ENCODE measurements at regions not wholly inside any gene's neighbourhood (a gene's known extent, or its start where the extent isn't known, plus 50 kb on each side); places are given as distances from the start of the nearest gene placed in this dataset.

DNA sequence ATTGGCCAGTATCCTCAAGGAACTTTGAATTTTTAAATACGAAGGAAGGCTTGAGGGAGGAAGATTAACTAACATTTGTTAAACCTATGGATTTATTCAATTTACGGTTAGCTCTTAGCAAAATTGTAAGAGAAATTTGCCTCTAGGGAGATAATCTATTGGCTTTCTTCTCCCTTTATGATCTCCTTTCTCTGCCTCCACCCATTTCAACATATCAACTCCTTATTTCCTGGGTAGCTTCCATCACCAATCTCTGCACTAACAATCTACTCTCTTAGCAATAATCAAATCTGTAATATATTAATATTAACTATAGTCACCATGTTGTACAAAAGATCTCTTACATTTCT lies 233.9 kb upstream of the CSNK1A1L start:
- H3K9me3 Mint-ChIP-seq (ENCODE audit: unreplicated experiment) = peaks cover 2% of the 10 kb centered on the region
- H3K27ac Mint-ChIP-seq (ENCODE audit: unreplicated experiment) = no peak overlapping the region
- H3K4me1 Mint-ChIP-seq (ENCODE audit: low read depth, unreplicated experiment) = peaks cover 3% of the 10 kb centered on the region
- TF ChIP-seq CTCF (IDR thresholded peaks at IDR 0.05; ENCODE audit: partially characterized antibody, unreplicated experiment) = no peak
- H3K4me3 Mint-ChIP-seq (ENCODE audit: unreplicated experiment) = no peak overlapping the region
- no peaks in the 10 kb centered on the region for H3K36me3 Mint-ChIP-seq (ENCODE audit: unreplicated experiment)
- no peak for DNase-seq
- no peaks in the 10 kb centered on the region for H3K27me3 Mint-ChIP-seq (ENCODE audit: unreplicated experiment)

GRCh38 chr13:37338726-37339385 lies 233.4 kb upstream of the CSNK1A1L start:
- Mint-ChIP-seq H3K36me3 (ENCODE audit: unreplicated experiment) (no peaks in the 10 kb centered on the region), H3K4me1 (ENCODE audit: low read depth, unreplicated experiment) (peaks cover 3% of the 10 kb centered on the region), H3K9me3 (ENCODE audit: unreplicated experiment) (no peaks in the 10 kb centered on the region), H3K27ac (ENCODE audit: unreplicated experiment) (no peak overlapping the region), H3K4me3 (ENCODE audit: unreplicated experiment) (no peak overlapping the region), H3K27me3 (ENCODE audit: unreplicated experiment) (no peaks in the 10 kb centered on the region)
- no peak for TF ChIP-seq CTCF (IDR thresholded peaks at IDR 0.05; ENCODE audit: partially characterized antibody, unreplicated experiment)
- DNase-seq = no peak

DNA sequence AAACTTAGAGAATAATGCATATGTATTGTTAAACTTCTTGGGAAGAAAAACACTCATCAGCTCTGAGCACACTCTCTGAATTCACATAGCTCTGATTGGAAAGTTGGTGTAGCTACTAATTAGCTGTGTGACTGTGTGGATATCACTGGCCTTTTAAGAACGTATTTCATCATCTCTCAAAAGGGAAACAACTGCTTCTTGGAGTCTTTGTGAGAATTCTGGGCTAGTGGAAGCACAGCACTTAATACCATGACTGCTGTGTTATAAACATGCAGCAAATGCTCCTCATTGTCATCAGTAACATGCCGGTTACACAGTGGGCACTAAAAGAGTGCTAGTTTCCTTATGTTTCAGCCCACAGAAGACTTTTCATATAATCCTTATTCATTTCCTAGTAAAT lies 220.9 kb upstream of the CSNK1A1L start:
- Mint-ChIP-seq H3K36me3 (ENCODE audit: unreplicated experiment) (peaks cover 9% of the 10 kb centered on the region), H3K27ac (ENCODE audit: unreplicated experiment) (no peak overlapping the region), H3K4me1 (ENCODE audit: low read depth, unreplicated experiment) (no peaks in the 10 kb centered on the region), H3K9me3 (ENCODE audit: unreplicated experiment) (no peaks in the 10 kb centered on the region), H3K4me3 (ENCODE audit: unreplicated experiment) (no peak overlapping the region), H3K27me3 (ENCODE audit: unreplicated experiment) (no peaks in the 10 kb centered on the region)
- no peak for TF ChIP-seq CTCF (IDR thresholded peaks at IDR 0.05; ENCODE audit: partially characterized antibody, unreplicated experiment)
- no peak for DNase-seq

DNA sequence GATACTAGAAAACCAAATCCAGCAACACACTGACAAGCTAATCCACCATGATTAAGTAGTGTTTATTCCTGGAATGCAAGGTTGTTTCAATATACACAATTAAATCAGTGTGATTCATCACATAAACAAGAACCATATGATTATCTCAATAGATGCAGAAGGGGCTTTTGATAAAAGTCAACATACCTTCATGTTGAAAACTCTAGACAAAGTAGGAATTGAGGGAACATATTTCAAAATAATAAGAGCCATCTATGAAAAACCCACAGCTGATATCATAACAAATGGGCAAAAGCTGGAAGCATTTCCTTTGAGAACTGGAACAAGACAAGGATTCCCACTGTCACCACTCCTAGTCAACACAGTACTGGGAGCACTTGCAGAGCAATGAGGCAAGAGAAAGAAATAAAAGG lies 213.6 kb upstream of the CSNK1A1L start:
- no peaks in the 10 kb centered on the region for H3K27me3 Mint-ChIP-seq (ENCODE audit: unreplicated experiment)
- no peak overlapping the region for H3K4me3 Mint-ChIP-seq (ENCODE audit: unreplicated experiment)
- H3K36me3 Mint-ChIP-seq (ENCODE audit: unreplicated experiment) = no peaks in the 10 kb centered on the region
- H3K27ac Mint-ChIP-seq (ENCODE audit: unreplicated experiment) = no peak overlapping the region
- no peak for DNase-seq
- H3K9me3 Mint-ChIP-seq (ENCODE audit: unreplicated experiment) = no peaks in the 10 kb centered on the region
- no peak for TF ChIP-seq CTCF (IDR thresholded peaks at IDR 0.05; ENCODE audit: partially characterized antibody, unreplicated experiment)
- no peaks in the 10 kb centered on the region for H3K4me1 Mint-ChIP-seq (ENCODE audit: low read depth, unreplicated experiment)

GRCh38 chr13:37316935-37317334 lies 211.5 kb upstream of the CSNK1A1L start:
- Mint-ChIP-seq H3K4me1 (ENCODE audit: low read depth, unreplicated experiment) (no peaks in the 10 kb centered on the region), H3K4me3 (ENCODE audit: unreplicated experiment) (no peak overlapping the region), H3K36me3 (ENCODE audit: unreplicated experiment) (no peaks in the 10 kb centered on the region), H3K27ac (ENCODE audit: unreplicated experiment) (no peak overlapping the region), H3K27me3 (ENCODE audit: unreplicated experiment) (no peaks in the 10 kb centered on the region), H3K9me3 (ENCODE audit: unreplicated experiment) (no peaks in the 10 kb centered on the region)
- DNase-seq = no peak
- TF ChIP-seq CTCF (IDR thresholded peaks at IDR 0.05; ENCODE audit: partially characterized antibody, unreplicated experiment) = no peak

Data from glutamatergic neuron (in vitro differentiated cells).